Activated CD8-positive, alpha-beta memory T cell treated with anti-CD3 and anti-CD28 coated beads, Interleukin-2, amount 50 U/mL, for 1 hour (primary cell): ENCODE measurements at regions not wholly inside any gene's neighbourhood (a gene's known extent, or its start where the extent isn't known, plus 50 kb on each side); places are given as distances from the start of the nearest gene placed in this dataset.
"Not testable (repeated sequence)": the region's sequence is repeated elsewhere in the genome, so short reads cannot be mapped to it uniquely, and the experiment has no call there.

Source experiments
- DNase-seq: peaks from one replicate; pipeline ENCODE4 v3.0.0-alpha.2; 2020; ENCODE audit errors: extremely low read depth

DNA sequence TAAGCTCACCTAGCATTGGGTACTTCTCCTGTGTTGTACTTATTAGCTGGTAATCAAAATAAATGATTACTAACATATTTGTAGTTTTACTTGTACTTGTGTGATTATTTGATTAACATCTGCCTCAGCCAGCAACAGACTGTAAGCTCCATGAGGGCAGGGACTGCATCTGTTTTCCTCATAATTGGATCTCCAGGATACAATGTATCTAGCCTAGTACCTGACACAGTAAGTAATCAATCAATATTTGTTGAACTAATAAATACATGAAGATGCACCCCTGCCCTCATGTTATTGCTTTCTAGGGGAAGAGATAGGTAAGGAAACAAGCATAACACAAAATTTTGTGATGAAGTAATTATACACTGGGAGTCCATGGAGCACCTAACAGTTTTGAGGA, 101.5 kb downstream of the TENT5C start:
- no peak for DNase-seq

DNA sequence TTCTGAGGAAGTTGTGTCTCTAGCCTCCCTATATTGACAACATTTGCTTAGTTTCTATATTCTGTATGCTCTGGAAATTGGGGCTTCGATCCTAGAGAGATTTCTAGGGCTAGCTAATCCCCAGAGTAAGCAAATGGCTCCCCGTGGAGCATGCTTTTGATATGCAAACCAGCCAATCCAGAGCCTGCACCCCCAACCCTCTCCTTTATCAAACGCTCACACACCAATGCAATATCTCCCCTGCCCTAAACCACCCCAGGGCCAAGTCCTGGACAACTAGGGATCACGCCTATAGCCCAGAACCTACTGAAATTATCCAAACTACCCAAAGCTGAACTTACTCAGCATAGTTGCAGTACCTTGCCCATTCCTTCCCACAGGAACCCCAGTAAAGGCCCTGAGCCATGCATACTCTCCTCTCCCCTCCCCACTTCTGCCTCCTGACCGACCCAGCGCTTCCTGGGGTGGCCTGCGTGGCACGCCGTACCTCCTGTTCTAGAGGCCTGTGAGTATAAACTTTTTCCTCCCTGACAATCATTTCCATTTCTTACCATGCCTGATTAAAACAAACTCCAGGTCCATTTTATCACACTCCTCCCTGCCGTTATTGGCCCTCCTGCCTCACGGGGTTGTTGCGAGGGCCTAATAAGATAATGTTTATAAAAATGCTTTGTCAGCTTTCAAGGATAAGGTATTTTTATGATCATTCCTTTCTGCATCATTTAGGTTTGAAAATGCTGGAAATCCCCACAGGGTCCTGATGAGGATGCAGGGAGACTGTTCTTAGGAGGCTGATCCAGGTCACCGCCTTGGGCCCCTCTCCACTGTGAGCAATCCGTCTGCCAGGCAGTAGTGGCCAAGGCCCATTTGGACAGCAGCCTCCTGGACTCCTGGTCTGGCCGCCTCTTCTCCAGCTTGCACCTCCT, 102.7 kb downstream of the TENT5C start:
- DNase-seq, result no peak

DNA sequence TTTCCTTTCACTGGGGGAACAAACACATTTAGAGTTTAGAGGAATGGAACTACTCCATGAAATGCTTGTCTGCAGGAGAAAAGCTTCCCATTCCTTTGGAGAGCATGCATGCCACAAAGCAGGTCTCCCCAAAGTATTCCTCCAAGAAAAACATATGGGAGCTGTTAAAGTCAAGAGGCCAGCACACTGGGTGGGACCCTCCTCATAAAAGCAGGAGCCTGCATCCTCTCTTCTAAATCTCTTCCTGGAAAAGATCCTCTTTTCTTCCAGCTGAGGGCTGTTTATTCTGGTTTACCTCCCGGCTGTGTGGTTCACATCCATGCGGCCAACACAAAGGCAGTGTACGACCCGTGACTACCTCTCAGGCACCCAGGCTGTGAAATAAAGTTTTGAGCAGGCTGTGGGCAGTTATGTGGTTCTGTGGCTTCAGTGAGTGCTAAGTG, 103.4 kb downstream of the TENT5C start:
- no peak for DNase-seq

DNA sequence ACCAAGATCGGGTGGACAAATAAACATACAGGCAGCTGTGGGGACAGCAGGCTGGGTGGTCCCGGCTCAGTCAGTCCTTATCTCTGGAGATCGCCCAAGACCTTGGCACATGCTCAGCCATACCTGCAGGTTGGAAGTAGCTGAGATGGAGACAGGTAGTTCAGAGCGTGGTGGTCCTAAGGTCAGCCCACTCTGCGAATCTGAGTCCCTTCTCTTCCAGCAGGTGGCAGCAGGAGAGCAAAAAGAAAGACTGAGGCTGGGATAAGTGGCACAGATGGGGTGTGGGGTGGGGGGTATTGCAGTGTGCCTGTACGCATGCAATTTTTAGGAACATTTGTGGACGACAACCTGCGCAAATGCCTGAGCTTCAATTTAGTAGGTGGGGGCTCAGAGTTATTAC, 104.9 kb downstream of the TENT5C start:
- DNase-seq, result no peak

DNA sequence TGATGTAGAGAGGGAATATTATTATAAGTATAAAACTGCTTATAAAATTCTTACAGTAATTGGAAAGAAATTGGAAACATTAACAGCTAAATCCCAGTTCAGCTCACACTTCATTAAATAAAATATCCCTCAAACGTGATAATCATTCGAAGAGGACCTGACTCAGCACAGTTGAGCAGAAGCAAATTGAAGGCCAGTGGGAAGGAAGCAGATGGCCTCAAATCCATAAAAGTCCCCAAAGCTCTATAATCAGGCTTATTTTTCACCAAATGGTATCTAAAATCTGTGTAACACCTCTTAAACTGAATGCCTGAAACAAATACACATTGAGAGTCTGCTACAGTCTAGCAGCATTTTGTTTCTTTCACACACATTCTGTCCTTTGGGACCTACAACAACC, 106.8 kb downstream of the TENT5C start:
- DNase-seq, result no peak

DNA sequence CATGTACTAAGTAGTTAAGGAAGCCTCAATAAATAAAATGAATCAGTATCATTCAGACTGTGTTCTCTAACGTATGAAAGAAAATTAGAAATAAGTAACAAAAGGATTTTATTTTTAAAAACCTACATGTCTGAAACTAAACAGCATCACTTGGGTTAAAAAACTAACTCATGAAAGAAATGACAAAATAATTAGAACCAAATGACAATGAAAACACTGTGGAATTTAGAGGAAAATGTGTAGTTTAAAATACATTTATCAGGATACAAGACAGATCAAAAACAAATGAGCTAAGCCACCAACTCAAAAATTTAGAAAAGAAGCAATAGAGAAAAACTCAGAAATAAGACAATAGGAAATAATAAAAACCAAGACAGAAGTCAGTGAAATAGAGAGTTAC, 108.7 kb downstream of the TENT5C start:
- DNase-seq, result no peak

DNA sequence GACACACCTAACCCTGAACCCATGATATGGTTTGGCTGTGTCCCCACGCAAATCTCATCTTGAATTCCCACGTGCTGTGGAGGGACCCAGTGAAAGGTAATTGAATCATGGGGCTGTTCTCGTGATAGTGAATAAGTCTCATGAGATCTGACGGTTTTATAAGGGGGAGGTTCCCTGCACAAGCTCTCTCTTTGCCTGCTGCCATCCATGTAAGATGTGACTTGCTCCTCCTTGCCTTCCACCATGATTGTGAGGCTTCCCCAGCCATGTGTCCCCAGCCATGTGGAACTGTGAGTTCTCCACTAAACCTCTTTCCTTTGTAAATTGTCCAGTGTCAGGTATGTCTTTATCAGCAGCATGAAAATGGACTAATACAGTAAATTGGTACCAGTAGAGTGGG, 110.2 kb downstream of the TENT5C start:
- not testable (repeated sequence) for DNase-seq

DNA sequence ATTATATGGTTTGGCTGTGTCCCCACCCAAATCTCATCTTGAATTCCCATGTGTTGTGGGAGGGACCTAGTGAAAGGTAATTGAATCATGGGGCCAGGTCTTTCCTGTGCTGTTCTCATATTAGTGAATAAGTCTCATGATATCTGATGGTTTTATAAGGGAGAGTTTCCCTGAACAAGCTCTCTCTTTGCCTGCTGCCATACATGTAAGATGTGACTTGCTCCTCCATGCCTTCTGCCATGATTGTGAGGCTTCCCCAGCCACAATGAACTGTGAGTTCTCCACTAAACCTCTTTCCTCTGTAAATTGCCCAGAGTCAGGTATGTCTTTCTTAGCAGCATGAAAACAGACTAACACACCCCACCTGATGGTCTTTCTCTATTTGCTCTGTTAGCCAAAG, 112.1 kb downstream of the TENT5C start:
- DNase-seq, result not testable (repeated sequence)

DNA sequence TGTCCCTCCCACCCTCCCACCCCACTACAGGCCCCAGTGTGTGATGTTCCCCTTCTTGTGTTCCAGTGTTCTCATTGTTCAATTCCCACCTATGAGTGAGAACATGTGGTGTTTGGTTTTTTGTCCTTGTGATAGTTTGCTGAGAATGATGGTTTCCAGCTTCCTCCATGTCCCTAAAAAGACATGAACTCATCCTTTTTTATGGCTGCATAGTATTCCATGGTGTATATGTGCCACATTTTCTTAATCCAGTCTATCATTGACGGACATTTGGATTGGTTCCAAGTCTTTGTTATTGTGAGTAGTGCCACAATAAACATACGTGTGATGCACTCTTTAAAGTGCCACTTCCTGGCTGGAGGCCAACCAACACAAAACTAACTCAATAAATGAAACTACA, 112.7 kb downstream of the TENT5C start:
- not testable (repeated sequence) for DNase-seq

DNA sequence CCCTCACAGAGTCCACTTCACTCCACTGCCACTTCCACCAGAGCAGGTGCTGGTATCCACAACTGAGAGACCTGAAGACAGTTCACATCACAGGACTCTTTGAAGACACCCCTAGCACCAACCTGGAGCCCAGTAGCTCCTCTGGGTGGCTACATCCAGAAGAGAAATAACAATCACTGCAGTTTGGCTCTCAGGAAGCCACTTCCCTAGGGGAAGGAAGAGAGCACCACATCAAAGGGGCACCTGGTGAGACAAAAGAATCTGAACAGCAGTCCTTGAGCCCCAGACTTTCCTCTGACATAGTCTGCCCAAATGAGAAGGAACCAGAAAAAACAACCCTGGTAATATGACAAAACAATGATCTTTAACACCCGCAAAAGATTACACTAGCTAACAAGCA, 113.2 kb downstream of the TENT5C start:
- no peak for DNase-seq

DNA sequence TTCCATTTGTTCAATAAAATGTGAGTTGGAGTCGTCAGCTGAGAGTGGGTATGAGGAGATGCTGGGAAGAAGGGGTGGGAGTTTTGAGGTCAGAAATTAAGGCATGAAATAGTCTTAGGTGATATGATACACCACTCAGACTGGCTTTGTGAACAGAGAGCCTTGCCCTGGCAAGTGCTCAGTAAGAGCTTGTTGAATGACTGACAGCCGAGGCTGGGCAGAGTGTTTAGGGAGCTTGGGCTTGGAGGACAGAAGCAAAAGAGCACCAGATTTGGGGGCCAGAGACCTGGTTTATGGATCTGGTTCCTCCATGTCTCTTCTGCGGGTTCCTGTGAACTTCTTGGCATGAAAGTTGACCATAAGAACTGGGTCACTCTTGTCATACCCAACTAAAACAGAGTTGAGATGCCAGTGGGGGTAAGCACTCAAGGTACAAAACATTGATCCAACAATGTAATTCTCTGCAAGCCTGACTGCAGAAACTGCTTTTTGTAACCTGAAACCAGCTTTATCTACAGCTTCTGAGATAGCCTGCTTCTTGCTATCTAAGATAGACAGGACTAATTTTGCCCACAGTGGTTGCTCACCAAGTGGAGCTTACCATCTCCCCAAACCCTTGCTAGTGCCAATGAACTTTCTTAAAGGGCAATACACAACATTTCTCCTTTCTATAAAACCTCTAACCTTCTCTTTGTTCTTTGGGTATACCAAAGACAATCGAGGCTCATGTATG, 126.4 kb downstream of the TENT5C start:
- no peak for DNase-seq

DNA sequence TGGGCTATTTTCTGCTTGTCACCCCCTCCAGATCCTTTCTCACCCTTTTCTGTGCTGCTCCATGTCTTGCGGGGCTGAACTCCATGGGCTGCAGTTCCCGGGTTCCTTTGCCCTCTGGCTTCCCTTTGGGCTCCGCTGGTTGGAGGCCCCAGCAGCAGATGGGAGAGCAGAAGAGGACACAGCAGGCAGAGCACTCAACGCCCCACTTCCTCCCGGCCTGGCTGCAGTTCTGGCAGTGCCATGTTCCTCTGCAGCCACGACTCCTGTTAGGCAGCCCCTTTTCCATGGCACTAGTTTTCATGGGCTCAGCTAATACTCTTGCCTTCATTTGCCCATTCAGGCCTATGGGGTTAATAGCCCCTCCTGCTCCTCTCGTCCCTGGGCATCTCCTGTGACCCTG, 127.1 kb downstream of the TENT5C start:
- no peak for DNase-seq

DNA sequence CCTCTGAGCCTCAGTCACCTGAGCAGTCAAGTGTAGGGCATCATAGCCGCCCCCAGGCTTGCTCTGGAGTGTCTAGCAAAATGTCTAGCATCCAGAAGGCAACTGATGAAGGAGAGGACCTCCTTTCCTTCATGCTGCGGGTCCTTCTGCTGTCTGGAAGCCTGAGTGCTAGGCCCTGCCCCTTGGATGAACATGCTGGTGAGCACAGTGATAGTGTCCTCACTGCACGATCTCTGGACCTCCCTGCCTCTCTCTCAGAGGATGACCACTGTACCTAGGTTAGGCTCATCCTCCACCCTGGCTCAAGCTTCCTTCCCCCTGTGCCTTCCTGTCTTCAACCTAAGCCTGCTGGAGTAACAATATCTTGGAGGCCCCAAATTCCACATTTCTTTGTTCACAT, 128.6 kb downstream of the TENT5C start:
- no peak for DNase-seq

DNA sequence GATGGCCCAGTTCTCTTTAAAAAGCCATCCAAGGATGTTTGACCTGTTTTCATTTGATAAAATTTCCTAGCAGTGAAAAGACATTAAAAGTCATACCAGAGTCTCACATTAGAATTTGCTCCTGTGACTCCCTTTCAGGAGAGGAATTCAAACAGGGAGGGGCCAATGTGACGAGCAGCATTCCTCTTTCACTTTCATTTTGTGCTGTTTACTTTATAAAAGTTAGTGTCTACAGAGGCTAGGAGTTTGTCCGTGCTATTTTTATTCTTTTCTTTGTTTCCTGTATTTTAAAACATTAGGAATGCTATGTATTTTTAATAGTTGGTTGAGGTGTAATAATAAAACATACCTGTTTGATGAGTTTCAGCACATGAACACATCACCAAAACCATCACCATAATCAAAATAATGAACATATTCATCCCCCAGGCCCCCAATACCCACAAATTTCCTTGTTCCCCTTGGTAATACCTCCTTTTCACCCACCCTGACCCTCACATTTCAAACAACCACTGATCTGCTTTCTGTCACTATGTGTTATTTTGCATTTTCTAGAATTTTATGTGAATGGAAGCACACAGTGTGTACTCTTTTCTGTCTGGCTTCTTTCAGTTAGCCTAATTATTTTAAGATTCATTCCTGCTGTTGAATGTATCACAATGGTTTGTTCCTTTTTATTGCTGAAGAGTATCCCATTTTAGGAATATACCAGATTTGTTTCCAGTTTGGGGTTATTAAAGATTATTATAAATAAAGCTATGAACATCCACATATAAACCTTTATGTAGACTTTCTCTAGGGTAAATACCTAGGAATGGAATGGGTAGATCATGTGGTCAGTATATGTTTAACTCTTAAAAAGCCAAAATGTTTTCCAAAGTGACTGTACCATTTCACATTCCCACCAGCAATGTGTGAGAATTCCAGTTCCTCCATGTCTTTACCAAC, 129.5 kb downstream of the TENT5C start:
- DNase-seq, result no peak

DNA sequence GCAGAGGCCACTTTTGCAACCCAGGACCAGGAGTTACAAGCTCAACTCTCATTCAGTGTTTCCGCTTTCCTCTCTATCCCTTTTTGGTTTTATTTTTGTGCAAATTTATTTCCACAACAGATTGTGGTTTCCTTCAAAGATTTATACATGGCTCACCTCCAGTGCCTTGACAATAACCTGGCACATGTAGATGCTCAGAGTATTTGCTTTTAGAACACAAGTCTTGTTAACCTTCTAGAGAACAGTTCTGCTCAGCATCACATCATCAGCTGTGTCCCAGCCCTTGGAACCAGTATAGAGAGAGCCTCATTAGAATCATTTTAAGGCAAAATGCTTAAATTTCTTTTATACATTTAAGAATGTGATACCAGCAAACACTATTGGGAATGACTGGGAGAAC, 133.7 kb downstream of the TENT5C start:
- DNase-seq, result no peak

DNA sequence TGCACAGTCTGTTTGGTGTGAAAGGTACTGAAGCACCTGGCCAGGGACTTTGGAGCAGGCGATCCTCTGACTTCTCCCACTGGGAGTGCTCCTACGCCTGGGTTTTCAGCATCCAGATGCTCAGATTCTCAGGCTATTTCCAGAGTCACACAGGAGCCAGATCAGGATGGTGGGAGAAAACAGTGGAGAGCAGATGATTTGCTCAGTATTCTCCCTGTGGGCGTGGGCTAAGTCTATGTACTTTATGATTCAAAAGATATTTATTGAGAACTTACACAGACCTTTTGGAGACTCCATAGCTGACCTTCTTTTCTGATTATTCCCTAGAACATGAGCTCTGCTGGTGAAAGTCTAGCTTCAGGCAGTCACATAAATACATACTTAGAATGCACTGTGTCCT, 134.6 kb downstream of the TENT5C start:
- no peak for DNase-seq

DNA sequence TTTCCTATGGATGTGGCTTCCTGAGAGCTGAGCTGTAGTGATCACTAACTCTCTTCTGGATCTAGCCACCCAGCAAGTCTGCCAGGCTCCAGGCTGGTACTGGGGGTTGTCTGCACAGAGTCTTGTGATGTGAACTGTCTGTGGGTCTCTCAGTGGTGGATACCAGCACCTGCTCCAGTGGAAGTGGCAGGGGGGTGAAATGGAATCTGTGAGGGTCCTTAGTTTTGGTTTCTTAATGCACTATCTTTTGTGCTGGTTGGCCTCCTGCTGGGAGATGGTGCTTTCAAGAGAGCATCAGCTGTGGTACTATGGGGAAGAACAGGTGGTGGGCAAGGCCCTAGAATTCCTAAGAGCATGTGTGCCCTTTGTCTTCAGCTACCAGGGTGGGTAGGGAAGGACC, 140.7 kb downstream of the TENT5C start:
- DNase-seq, result not testable (repeated sequence)

DNA sequence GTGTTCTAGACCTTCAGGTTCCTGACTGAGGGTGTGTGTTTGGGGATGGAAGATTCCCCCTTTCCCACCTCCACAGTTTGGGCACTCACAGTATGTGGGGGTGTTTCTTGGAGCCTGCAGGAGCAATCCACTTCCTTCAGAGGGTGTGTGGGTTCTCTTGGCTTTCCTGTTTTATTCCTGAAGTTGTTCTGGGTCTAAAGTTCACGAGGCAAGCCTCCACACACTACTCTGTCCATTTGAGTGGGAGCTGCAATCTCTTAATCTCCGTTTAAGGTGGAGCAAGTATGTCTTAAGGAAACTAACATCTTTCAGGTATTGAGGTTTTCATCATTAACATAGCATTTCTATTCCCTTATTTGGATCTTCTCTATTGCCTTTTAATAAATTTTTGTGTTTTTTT, 141.8 kb downstream of the TENT5C start:
- no peak for DNase-seq

DNA sequence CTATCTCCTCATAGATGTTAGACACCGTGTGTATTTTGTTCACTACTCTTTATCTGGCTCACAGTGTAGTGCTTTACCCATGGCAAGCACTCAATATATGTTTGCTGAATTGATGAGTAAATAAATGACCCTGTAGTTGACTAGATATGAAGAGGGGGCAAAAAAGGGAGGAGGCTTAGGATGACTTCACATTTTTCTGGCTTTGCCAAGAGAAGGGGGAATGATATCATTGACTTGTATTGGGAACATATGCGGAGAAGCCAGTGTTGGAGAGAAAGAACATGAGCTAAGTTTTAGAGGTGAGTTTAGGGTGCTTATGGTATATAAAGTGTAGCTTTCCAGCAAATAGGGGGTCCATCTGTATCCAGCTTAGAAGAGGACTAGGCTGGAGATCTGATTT, 145.5 kb downstream of the TENT5C start:
- no peak for DNase-seq

DNA sequence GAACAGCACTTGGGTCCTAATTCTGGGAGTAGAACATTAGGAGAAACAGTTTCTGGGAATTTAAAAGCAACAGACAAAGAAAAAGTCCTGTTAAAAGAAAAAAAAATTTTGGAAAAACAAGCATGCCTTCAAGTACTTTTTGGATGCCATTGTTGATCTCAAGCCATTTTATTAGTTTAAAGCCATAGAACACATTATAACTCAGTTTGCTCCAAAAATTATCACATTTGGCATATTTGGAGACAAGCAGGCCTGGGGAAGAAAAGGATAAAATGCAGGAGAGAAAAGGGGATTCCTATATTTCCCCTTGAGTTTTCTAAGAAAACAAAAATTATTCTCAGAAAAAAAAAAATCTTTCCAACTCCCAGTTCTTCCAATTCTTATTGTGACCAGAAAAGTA, 146.8 kb downstream of the TENT5C start:
- no peak for DNase-seq

DNA sequence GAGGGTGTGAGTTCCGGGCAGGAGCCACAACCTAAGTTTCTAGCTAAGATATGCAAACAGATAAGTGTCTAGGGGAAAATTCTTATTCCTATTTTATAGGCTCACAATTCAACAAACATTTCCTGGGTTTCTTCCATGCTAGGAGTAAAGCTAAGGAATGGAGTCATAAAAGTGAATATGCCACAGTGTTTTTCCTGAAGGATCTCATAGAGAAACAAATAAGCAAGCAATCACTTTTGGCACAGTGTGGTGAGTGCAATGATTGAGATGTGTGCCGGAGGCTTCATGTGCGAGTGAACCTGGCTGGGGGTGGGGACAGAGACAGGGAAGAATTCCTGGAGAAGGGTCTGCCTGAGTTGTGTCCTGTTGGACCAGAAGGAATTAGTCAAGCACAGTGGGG, 147.4 kb downstream of the TENT5C start:
- no peak for DNase-seq

DNA sequence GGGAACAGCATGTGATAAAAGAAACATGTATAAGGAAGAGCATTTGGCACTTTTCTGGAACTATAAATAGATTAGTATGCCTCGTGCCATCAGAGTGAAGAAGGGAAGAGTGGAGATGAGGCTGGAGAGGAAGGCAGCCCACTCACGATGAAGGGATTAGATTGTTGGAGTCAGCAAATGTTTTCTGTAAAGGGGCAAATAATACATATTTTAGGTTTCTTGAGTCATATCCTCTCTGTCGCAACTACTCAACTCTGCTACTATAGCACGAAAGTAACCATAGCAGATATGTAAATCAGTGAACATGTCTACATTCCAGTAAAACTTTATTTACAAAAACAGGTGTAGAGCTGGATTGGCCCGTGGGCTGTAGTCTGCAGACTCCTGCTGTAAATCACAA, 147.8 kb downstream of the TENT5C start:
- no peak for DNase-seq
